Hepatocyte (in vitro differentiated cells): ENCODE measurements at regions not wholly inside any gene's neighbourhood (a gene's known extent, or its start where the extent isn't known, plus 50 kb on each side); places are given as distances from the start of the nearest gene placed in this dataset.

Source experiments
- CTCF ChIP-seq: fragments of 200-600 bp; sonication (generic); IDR thresholded peaks from 2 replicates; pipeline ENCODE4 v1.5.1; 2016; ENCODE audit warnings: antibody characterized with exemption, mild to moderate bottlenecking; ENCODE audit not compliant: poor library complexity
- EZH2 ChIP-seq: fragments of 200-600 bp; sonication (generic); IDR thresholded peaks from 2 replicates; pipeline ENCODE4 v1.6.1; 2016; ENCODE audit warnings: antibody characterized with exemption, mild to moderate bottlenecking, borderline replicate concordance

- TF ChIP-seq CTCF (no peak), EZH2 (no peak)
Observed at GRCh38 chr4:176478076-176478475, 158.3 kb downstream of the SPCS3 start.
